ENCODE measurements at regions not wholly inside any gene's neighbourhood (a gene's known extent, or its start where the extent isn't known, plus 50 kb on each side); places are given as distances from the start of the nearest gene placed in this dataset.

GRCh38 chr2:136243638-136244535 is 125.9 kb upstream of the CXCR4 start:
- DNase-seq (ENCODE audit: low read depth), result no peak

- no peak for DNase-seq (ENCODE audit: low read depth)
These were observed 124.8 kb upstream of the CXCR4 start for GRCh38 chr2:136242687-136243277.

GRCh38 chr2:136242100-136242499 is 124.2 kb upstream of the CXCR4 start:
- no peak for DNase-seq (ENCODE audit: low read depth)

GRCh38 chr2:136239079-136239685 is 121.2 kb upstream of the CXCR4 start:
- DNase-seq (ENCODE audit: low read depth), result no peak

GRCh38 chr2:136238286-136239078 is 120.5 kb upstream of the CXCR4 start:
- no peak for DNase-seq (ENCODE audit: low read depth)

GRCh38 chr2:136236019-136236418 is 118.1 kb upstream of the CXCR4 start:
- DNase-seq (ENCODE audit: low read depth), result no peak

- no peak for DNase-seq (ENCODE audit: low read depth)
These were observed 117.6 kb upstream of the CXCR4 start for GRCh38 chr2:136235546-136235945.

- DNase-seq (ENCODE audit: low read depth), result no peak
These were observed 116.3 kb upstream of the CXCR4 start for GRCh38 chr2:136234261-136234660.

- DNase-seq (ENCODE audit: low read depth), result no peak
These were observed 115.3 kb upstream of the CXCR4 start for GRCh38 chr2:136233298-136233697.

GRCh38 chr2:136232456-136233172 is 114.7 kb upstream of the CXCR4 start:
- DNase-seq (ENCODE audit: low read depth), result no peak

- no peak for DNase-seq (ENCODE audit: low read depth)
These were observed 112.5 kb upstream of the CXCR4 start for GRCh38 chr2:136230464-136230863.

GRCh38 chr2:136226903-136227302 is 109.0 kb upstream of the CXCR4 start:
- DNase-seq (ENCODE audit: low read depth), result no peak

- DNase-seq (ENCODE audit: low read depth), result no peak
These were observed 108.2 kb upstream of the CXCR4 start for GRCh38 chr2:136225950-136226835.

- no peak for DNase-seq (ENCODE audit: low read depth)
These were observed 105.3 kb upstream of the CXCR4 start for GRCh38 chr2:136223274-136223673.

GRCh38 chr2:136222862-136223261 is 104.9 kb upstream of the CXCR4 start:
- DNase-seq (ENCODE audit: low read depth), result no peak

GRCh38 chr2:136221026-136221425 is 103.1 kb upstream of the CXCR4 start:
- no peak for DNase-seq (ENCODE audit: low read depth)

GRCh38 chr2:136219963-136220362 is 102.0 kb upstream of the CXCR4 start:
- no peak for DNase-seq (ENCODE audit: low read depth)

- no peak for DNase-seq (ENCODE audit: low read depth)
These were observed 101.4 kb upstream of the CXCR4 start for GRCh38 chr2:136219341-136219740.

- DNase-seq (ENCODE audit: low read depth), result no peak
These were observed 100.0 kb upstream of the CXCR4 start for GRCh38 chr2:136217996-136218395.

GRCh38 chr2:136215908-136216472 is 98.0 kb upstream of the CXCR4 start:
- DNase-seq (ENCODE audit: low read depth), result no peak

All from stimulated activated CD4-positive, alpha-beta T cell treated with anti-CD3 and anti-CD28 coated beads, Interleukin-2, amount 100 ng/mL, for 4 hours (primary cell).